SK-MEL-5 (cell line): ENCODE measurements at regions not wholly inside any gene's neighbourhood (a gene's known extent, or its start where the extent isn't known, plus 50 kb on each side); places are given as distances from the start of the nearest gene placed in this dataset.

Source experiments
- DNase-seq: peaks from one replicate; pipeline ENCODE4 v3.0.0-alpha.2; 2016; ENCODE audit warnings: low read depth, low spot score
- in situ Hi-C: cut with HindIII; loops from 2 replicates; pipeline ENCODE4 v1.10.0; 2016; ENCODE audit warnings: low sequenced_read_pairs, high pct_unique_total_duplicates, low pct_unique_long_range_greater_than_20kb

DNA sequence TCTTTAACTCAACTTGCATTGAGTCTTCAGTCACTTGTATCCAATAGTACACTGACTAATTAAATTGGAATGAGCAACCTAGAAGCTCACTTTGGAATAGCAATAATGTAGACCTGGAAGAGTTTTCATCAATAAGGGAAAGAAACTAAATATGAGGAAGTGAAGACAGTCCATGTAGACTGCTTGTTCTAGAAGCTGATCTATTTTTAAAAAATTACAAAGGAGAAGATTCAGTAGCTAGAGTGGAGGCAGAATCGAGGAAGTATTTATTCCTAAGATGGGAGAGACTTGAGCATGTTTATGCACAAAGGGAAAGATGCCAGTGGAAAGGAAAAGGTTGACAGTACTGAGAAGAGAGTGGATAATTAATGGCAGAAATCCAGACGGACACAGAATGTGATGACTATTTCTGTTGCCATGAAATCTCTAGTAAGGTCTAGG, 156.3 kb upstream of the PDE3A start:
- in situ Hi-C loops, result no loop called here
- peak; percentile 36 for DNase-seq

DNA sequence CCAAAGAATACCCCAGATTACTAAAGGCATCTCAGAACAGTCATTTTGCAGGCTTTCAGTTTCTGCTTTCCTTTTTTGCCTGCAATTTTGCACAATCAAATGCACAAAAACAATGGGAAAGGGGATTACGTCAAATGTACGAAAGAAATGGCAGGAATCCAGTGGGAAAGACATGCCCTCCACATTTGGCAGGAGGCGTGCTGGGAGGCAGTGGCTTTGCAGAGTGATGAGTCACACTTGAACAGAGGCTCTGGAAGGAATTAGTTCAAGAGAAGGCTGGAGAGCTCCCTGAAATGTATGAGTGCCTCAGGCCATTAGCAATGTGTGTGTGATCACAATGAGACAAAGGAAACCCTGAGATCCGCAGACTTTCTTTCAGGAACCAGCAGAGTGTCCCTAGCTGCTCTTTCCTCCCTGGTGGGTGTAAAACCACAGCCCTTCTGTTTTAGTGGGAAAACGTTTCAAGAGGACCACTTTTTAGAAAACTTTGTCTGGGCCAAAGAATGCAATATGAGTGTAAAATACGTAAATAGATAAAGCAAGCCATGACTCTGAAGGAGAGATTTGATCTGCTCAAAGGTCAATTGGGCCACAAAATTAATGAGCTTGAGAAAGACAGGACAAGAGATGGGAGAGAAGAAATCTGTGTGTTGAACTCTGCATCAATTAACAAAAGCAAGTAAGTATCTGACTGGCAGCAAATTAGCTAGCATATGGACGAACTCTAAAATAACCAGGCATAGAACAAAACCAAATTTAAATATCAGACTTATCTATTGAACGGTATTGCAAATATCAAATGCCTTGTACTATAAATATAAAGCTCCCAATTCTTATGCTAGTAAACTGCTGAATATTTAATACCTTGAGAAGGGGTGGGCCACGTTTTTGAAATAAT, 155.4 kb upstream of the PDE3A start:
- in situ Hi-C loops, result no loop called here
- DNase-seq, result peak; percentile 100

DNA sequence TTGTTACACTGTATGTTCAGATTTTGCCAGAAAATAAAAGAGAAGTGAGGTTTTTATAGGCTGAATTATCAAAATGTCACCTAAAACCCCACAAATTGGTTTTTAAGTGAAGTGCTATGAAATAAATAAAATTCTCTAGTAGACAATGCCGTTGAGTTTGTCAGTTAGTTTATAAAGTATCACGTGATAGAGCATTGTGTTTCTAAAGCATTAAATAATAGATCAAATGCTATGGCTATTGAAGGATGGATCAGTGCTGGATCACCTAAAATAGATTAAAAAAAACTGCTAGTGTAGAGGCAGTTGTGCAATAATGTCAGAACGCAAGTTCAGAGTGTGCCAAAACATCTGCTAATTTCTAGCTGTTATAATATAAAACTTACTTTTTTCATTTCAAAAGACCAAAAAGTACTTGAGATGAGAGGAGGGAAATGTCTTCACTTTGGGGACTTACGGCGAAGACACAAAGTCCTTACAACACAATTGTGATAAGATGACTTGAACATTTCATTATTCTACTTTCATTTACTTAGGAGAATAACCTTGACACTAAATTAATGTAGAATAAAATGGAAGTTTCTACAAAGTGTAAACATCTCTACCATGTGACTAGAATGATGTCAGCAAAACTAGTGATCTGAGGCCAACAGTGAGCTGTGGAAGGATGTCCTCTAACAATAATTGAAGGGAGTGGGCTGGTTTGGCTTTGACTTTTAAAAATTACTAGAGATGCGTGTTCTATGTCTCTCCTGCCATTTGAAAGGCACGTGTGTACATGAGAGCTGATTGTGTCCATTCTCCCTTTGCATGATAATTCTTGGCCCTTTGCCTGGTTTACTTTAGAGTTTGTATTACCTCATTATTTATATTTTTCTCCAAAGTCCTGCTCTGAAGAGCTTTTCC, 154.4 kb upstream of the PDE3A start:
- DNase-seq, result no peak
- in situ Hi-C loops, result no loop called here

DNA sequence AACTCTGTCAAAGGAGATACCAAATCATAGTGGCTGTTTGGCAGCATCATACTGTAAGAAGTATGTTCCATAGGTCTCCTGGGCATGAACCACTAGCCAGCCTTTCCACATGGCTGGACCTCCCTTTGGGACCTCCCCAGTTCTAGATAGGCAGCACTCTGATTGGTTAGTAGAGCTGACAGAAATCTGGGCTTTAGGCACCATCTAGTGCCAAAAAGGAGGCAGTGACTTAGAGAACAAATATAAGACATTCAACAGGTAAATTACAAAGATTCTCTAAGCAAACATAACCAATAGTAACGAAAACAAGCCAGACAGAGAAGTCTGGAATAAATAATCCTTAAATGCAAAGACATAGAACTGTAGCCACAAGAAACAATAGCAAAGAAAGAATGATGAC, 148.0 kb upstream of the PDE3A start:
- in situ Hi-C loops, result no loop called here
- peak; percentile 62 for DNase-seq

DNA sequence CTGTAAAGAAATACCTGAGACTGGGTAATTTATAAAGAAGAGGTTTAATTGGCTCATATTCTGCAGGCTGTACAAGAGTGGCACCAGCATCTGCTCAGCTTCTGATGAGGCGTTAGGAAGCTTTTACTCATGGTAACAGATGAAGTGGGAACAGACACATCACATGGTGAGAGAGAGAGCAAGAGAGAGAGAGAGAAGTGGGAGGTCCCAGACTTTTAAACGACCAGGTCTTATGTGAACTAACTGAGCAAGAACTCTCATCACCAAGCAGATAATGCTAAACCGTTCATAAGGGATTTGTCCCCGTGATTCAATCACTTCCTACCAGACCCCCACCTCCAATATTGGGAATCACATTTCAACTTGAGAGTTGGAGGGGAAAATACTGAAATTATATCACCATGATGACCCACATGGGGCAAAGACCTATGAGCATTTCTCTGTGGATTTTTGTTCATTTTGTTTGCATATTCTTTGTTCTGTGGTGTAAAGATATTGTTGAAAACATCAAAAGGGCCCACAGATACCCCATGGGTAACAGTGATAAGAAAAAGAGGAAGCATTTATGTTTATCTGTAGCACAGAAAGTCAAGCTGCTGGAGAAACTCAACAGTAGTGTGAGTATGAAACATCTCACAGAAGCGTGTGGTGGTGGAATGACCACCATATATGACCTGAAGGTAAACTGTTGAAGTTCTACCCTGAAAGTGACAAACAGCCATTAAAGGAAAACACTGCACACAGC, 135.2 kb upstream of the PDE3A start:
- in situ Hi-C loops, result no loop called here
- DNase-seq, result no peak

DNA sequence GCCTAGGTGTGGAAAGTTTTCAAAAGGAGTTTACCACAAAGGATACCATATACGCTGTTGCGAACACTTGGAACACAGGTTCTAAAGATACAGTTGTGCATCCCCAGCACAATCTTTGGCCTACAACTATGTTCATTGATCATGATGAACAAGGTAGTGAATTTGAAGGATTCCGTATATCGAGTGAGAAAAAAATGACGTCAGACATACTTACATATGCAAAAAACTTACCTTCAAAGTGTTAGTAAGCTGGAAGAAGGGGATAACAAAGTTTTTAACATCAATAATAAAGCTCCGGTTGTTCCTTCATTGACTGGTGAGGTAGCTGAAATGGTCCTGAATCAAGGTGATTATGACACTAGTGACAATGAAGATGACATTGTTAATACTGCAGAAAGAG, 133.9 kb upstream of the PDE3A start:
- in situ Hi-C loops, result no loop called here
- DNase-seq, result no peak

DNA sequence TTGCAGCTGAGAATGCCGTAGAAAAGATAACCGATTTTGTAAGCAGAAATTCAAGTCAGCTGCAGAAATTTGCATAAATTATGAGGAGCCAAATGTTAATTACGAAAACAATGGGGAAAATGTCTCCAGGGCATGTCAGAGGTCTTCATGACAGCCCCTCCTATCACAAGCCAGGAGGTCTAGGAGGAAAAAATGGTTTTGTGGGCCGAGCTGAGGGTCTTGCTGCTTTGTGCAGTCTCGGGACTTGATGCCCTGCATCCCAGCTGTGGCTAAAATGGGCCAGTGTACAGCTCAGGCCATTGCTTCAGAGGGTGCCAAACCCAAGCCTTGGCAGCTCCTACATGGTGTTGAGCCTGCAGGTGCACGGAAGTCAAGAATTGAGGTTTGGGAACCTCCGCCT, 131.2 kb upstream of the PDE3A start:
- no peak for DNase-seq
- in situ Hi-C loops, result no loop called here

DNA sequence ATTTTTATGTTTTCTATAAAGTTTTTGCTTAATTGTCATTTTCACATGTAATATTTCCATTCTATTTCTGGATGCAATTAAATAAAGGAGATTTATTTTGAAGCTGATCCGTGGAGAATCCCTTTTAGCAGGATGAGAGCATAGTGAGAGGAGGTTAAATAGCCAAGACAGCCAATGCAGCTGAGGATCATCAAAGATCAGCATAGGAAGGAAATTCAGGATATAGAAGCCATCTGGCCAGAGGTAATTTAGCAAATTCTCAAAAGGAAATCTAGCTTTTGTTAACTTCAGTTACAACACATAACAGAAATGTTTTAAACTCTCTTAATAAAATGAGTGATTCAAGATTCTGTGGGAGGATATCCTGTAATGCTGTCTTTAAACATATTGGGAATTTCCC, 122.8 kb upstream of the PDE3A start:
- in situ Hi-C loops, result no loop called here
- DNase-seq, result no peak

DNA sequence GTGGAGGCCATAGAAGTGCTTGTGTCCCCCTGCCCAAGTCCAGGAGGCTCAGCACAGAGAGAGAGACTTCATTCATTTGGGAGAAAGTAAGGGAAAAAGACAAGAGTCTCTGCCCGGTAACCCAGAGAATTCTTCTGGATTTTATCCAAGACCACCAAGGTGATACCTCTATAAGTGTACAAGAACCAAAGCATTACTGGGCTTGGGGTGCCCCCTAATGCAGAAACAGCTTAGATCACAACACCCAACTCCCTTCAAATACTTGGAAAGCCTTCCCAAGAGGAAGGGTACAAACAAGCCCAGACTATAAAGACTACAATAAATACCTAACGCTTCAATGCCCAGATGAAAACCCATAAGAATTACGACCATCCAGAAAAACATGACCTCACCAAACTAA, 119.7 kb upstream of the PDE3A start:
- no peak for DNase-seq
- in situ Hi-C loops, result no loop called here

DNA sequence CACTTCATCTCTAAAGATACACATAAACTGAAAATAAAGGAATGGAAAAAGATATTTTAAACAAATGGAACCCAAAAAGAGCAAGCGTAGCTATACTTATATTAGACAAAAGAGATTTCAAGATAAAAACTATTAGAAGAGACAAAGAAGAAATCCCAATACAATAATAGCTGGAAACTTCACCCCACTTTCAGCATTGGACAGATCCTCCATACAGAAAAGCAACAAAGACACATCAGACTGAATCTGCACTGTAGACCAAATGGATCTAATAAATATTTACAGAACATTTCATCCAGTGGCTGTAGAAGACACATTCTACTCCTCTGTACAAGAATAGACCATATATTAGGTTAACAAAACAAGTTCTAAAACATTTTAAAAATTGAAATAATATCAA, 117.6 kb upstream of the PDE3A start:
- DNase-seq, result no peak
- in situ Hi-C loops, result no loop called here

DNA sequence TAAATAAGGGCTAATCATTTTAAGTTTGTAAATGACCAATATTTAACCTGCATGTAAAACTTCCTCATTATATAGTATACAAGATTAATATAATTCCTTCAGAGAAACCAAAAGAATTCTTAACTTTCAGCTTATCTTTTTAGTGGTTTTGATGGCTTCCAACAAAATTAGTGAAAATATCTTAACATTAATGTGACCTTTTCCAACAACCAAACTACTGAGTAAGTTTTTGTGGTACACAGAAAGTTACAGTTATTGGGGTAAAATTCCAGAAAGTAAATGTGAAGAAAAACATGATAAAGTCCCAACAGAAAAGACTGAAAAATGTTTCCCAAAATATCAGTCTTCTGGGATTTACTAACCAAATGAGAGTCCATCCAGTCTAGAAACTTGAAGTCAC, 111.0 kb upstream of the PDE3A start:
- in situ Hi-C loops, result no loop called here
- no peak for DNase-seq

DNA sequence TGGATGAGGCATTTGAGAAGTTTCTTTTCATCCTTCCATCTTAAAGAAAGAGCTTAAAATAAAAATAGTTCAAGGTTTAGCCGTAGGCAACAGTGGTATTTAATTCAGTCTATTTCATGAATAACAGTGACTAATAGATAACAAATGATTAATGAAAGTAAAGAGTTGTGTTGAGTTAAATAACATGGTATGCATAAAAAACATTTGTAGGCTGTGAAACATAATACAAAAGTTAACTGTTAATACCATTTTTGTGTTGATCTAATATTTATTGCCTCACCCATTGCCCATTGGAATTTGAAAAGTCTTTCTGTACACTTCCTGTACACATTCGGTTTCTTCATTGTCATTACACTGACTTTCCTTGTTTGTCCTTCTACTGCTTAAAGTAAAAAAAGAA, 108.6 kb upstream of the PDE3A start:
- no peak for DNase-seq

DNA sequence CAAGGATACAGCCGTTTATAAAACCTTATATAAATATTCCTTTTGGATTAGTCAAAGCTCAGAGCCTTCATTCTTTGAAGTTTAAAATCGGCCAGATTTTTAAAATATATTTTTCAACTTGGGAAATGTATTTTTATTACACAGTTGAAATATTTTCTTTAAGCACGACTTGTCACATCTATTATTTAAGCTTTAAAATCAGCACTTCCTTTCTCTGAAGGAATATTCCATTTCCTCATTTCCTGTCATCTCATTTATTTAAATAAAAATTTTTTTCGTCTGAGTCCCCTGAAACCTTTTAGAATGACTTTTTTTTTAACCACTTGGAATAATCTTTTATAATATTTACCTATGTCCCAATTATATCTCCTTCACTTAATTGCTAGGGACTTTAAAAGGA, 107.5 kb upstream of the PDE3A start:
- in situ Hi-C loops, result no loop called here
- DNase-seq, result no peak

More for the DNA sequence above, 108.6 kb upstream of the PDE3A start:
- in situ Hi-C loops, result no loop called here

DNA sequence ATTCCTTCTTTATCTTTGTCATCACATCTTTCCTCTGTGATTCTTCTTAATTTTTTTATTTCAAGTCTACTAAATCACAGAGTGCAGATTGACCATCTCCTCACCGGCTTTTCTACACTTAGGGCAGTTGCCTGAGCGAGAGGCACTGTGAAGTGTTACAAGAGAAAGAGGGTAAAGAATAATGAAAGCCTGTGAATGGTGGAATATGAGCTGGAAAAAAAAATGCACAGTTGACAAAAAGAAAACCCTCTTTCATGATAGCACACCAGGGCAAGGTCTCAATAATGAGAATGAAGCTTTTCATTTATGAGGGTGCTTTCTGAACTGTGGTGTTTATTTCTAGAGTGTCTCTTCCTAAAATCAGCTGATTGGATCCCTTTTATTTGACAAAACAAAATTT, 106.2 kb upstream of the PDE3A start:
- peak; percentile 51 for DNase-seq
- in situ Hi-C loops, result no loop called here

DNA sequence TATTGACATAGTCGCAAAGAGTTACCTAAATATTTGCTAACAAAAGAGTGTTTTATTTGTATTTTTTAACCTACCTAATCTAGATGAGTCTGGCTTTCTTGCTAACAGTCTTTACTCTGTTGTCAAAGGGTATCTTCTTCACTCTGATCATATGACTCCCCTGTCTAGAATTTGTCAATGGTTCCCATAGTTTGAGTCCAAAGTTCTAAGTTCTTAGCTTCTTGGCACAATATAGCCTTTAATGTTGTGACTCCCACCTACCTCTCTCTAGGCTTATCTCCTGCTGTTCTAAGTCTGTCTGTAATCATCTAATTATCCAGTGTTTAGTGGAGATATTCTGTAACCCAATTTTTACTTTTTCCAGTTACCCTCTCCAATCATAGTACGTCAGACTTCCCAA, 104.3 kb upstream of the PDE3A start:
- in situ Hi-C loops, result no loop called here
- DNase-seq, result peak; percentile 46

DNA sequence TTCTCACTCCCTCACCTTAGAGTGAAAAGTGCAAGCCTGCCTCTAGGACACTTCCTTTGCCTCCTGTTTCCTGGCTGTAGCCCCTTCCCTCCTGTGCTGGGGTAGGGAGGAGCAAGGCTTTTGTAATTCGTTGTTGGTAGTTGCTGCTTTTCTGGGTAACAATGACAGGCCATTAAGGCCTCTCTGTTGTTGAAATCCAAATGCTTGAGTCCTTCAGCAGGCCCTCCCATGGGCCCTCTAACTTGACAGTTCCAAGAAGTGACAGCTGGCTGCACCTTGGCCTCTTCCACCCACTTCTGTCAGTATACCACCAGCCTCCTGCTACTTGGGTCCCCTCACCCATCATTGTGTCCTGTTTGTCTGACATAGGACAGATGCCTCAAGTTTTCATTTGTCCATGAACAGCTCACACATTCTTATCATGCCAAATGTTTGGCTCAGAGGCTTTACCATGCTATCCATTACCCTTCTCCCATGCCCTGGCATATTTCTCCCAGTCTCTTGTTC, 103.7 kb upstream of the PDE3A start:
- no peak for DNase-seq
- in situ Hi-C loops, result no loop called here

DNA sequence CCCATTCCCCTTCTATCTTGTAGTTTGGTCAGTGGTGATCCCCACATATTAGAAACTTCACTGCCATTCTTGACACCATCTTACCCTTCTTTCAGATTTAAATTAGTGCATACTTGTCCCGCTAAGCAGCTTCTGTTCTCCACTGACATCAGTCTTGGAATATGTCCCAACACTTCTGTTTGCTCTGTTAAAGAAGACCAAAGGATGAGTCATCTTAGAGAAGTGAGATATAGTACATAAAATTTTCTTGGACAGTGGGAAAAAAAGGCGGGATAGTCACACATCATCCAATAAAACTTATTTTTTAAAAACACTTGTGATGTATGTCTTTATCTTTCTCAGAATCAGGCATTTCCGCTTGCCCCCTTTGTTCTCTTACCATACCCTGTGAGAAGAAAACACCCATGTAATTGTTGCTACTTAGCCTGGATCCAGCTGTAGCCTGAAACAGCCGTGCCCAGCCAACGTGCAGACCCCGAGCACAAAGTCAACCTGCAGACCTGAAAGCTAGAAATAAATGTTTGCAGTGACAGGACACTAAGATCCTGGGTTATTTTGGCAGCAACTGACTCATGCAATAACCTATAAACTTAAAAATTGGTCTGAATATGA, 100.1 kb upstream of the PDE3A start:
- in situ Hi-C loops, result no loop called here
- DNase-seq, result no peak
